DLD1 (cell line): ENCODE measurements at regions not wholly inside any gene's neighbourhood (a gene's known extent, or its start where the extent isn't known, plus 50 kb on each side); places are given as distances from the start of the nearest gene placed in this dataset.
"Not testable (repeated sequence)": the region's sequence is repeated elsewhere in the genome, so short reads cannot be mapped to it uniquely, and the experiment has no call there.

Experiments
- in situ Hi-C: cut with HindIII; loops from 2 replicates; pipeline ENCODE4 v1.10.0; 2017; ENCODE audit warnings: low sequenced_read_pairs

DNA sequence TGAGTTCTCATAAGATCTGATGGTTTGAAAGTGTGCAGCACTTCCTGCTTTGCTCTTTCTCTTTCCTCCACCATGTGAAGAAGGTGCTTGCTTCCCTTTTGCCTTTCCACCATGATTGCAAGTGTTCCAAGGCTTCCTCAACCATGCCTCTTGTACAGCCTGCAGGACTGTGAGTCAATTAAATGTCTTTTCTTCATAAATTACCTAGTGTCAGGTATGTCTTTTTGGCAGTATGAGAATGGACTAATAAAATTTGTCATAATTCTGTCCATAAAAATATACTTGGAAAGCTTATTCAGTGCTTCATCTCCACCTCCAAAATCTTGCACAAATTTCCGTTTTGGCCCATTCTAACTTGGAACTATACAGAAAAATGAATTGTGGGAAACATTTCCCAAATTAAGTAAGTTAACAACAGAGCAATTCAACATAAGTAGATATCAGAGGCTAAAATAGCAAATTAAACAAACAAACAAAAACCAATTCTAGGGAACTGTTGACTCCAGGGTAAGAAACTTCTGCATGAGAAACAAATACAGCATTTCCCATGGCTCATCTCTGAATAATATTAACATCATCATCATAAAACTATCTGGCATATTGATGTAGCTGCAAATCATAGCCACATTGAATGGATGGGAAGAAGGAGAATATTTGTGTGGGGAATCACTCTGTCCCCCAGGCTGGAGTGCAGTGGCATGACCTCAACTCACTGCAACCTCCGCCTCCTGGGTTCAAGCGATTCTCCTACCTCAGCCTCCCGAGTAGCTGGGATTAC, 459.5 kb upstream of the FAR2 start:
- in situ Hi-C loops, result no loop called here

DNA sequence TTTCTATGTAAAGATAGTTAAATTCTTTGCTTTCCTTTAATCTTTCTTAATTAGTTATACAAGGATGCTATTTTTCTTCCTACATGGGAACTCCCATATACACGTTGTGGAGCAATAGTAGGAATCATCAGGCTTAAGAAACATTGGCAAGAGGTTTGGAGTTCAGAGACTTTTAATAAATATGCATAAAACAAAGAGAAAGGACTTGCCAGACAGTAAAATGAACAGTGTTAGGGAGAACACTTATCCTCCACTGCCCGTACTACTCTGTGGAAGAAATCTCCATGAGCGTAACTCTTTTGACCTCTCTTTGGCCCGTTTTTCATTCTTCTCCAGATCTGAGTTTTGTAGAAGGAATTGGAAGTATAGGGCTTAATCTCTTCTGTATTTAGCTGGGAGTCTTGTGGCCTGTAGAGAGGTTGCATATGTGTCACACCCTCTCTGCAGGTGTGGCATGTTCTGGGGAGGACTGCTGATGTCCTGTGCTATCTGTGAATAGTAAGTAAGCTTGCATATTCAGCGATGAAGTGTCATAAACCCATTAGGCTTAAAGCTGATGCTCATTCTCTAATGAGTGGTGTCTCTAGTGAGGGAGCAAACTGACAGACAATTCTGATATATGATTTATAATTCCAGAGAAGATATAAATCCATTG, 455.4 kb upstream of the FAR2 start:
- in situ Hi-C loops, result no loop called here

DNA sequence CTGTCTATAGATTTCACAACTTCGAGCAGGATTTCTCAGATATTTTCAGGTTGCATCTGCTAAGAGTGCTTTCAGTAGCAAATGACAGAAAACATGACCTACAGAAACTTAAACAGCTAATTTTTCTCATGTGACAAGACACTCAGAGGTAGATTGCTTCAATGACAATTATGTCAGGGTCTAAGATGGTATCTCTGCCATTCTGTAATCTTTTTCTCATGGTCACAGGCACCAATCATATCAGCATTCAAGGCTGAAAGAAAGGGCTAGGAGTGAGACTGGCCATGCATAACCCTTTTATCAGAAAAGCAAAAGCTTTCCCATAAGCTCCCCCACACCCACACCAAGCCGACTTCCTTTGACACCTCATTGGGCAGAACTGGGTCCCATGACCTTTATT, 450.5 kb upstream of the FAR2 start:
- in situ Hi-C loops, result no loop called here

DNA sequence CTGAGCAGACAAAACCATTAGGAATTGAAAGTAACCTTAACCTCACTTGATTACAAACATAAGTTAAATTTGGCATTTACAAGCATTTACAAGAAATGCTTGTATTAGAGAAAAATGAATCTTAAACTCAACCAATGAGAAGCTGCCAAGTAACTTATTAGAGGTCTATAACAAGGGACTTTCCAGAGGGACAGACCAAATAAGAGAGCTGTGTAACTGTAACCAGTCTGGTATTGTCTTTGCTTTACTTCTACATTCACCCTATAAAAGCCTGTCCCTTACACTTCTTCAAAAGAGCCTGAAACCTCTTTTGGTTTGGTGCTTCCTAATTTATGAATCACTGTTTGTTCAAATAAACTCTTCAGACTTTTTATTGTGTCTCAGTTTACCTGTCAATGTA, 450.0 kb upstream of the FAR2 start:
- in situ Hi-C loops, result no loop called here

DNA sequence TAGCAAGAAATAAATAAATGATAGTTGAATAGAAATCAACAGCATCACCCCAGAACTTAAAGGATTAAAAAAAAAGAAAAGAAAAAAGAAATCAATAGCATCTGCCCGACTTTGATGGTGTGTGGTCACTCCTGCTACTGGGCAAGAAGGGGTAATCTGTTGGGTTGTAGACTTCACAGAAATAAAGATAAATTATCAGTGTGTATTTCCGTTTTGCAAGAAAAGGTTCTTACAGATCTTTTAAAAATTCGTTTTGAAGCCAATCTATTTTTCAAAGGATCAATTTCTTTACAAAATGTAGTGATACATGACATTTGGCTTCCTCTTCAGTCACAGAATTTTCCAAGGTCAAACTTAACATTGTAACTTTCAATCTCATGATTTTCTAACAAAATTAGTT, 448.9 kb upstream of the FAR2 start:
- in situ Hi-C loops, result no loop called here

DNA sequence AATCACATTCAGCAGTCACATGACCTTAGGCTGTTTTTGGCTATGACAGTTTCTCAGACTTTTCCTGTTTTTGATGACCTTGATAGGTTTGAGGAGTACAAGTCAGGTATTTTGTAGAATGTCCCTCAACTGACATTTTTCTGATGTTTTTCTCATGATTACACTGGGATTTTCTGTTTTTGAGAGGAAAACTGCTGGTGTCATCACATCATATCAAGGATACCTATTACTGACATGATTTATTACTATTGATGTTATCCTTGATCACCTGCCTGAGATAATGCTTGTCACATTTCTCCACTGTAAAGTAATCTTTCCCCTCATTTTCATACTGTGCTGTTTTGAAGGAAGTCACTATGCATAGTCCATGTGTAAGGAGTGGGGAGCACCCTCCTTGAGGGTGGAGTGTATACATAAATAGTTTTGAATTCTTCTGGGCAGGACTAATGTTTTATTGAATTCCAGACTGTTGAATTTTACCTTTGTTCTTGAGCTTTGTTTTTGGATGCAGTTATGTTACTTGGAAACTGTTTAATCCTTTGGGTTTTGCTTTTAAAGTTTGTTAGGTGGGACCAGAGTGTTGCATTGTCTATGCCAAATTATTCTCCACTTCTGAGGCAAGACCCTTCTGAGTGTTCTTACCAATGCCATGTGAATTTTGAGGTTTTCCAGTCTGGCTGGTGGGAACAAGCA, 444.5 kb upstream of the FAR2 start:
- in situ Hi-C loops, result no loop called here

DNA sequence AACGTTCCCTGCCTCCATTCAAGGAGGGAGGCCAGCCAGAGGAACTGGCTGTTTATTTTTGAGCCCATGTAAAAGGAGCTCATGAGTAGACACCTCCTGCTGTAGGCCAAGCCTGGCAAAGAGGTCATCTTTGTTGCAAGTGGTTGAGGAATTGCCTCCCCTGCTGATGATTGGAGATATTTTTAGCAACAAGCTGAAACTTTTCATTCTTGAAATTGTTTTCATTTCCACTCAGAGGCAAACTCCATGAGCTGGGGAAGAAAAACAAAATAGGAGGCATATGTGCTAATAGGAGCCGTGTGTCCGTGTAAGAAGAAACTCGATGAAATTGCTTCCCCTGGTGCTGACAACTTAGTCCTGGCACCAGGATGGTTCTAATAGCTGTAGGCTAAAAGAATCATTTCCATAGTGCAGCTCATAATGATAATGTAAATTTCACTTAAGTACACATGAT, 440.1 kb upstream of the FAR2 start:
- in situ Hi-C loops, result no loop called here

DNA sequence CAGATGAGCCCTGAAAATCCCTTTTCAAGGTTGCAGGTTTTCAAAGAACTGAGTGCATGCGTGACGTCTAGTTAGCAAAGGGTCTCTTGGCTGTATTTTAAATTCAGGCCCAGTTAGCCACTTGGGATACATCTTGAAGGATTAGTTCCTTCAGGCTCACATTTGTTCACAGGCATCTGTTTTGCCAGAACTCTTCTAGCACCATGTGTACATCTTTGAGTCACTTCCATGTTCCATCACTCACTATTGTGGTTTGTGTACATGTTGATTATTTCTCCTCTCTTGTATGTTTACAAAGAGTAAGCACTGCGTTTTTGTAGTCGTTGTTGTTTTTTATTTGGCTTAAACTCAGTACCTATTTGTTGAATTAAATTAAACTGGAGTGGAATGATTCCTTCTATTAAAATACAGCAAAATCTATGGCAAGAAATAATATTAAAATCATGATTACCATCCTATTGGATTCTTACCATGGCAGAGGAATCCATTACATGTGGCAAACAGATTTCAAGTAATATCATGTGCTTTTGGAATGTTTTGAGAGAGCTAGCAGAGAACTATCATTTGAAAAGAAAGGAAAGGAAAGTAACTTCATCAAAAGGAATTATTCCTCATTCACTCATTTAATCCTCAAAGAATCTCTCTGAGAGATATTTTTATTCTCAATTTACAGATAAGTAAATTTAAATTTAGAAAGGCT, 438.9 kb upstream of the FAR2 start:
- in situ Hi-C loops, result no loop called here

DNA sequence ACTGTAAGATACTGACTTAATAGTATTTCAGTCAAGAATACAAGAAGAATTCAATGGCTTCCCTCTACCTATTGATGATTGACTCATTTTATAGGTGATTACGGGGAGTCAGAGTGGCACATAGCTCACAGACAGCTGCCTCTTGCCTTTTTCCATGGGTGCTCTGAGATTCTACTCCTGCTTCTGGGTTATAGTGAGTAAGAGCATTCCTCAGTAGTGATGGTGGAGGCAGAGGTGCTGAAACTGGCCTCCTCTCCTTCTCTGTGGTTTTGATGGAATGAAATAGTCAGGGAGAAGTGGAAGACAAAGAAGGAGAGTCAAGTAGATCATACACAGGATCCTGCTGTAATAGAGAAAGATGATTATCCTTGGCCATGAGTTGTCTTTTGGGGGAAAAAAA, 438.2 kb upstream of the FAR2 start:
- in situ Hi-C loops, result no loop called here

DNA sequence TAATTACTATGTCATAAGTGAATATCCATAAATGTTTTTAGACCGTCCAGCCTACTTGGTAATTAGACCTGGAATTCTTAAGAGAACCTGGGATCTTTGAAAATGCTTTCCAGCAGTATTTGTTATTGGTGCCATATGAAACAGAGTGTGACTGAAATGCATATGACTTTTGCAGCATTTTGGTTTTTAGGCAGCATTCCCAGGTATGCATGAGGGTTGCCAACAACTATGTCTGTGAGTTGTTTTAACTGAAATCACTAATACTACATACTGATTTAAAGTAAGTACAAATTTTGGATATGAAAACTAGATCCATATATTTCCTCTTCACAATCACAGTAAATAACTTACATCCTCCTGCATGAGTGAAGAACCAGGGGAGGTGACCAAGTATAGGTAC, 437.7 kb upstream of the FAR2 start:
- in situ Hi-C loops, result no loop called here

DNA sequence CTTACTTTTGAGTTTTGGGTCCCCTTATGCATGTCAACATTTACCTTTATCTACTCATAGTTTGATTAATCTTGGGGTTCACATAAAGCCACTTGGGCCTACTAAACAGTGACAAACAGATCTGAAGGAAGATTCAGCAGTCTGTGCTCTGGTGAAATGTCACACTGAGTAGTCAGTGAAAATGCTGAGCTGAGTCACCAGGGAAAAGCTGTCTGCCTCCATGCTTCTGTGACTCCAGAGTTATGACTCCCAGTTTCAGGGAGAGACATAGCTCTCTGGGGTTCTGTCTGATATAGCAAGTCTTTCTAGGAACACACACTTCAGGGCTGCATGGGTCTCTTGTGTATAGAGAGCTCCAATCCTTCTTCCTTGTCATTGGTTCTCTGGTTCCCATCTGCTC, 406.3 kb upstream of the FAR2 start:
- in situ Hi-C loops, result loop anchor here (10.0 kb wide), 1 partner anchor 118 kb away; no protein-coding TSS in a partner anchor

DNA sequence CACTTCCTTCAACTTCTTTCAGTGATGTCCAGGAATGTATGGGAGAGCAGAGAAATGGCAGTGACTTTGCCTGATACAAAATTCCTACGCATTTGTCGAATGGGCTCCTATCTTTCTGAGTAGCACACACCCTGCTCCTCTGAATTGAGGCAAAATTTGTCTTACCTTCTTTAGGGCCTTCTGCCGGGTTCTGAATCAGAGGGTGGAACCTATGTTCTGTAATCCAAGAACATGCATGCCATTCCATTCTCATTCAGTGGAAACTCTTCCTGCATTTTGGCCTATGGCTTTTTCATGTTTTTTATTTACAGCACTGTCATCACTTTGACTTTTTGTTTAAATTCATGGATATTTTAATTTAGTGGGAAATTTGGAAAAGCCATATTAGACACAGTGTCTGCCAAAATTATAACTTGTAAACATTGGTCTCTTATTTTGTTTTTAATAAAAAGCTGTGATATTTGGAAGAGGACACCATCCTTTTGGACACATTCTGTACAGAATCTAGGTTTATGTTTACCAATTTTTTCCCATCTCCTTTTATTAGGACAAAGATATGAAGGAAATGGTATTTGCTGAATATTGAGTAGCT, 402.2 kb upstream of the FAR2 start:
- in situ Hi-C loops, result loop anchor here (10.0 kb wide), 1 partner anchor 122 kb away; no protein-coding TSS in a partner anchor

DNA sequence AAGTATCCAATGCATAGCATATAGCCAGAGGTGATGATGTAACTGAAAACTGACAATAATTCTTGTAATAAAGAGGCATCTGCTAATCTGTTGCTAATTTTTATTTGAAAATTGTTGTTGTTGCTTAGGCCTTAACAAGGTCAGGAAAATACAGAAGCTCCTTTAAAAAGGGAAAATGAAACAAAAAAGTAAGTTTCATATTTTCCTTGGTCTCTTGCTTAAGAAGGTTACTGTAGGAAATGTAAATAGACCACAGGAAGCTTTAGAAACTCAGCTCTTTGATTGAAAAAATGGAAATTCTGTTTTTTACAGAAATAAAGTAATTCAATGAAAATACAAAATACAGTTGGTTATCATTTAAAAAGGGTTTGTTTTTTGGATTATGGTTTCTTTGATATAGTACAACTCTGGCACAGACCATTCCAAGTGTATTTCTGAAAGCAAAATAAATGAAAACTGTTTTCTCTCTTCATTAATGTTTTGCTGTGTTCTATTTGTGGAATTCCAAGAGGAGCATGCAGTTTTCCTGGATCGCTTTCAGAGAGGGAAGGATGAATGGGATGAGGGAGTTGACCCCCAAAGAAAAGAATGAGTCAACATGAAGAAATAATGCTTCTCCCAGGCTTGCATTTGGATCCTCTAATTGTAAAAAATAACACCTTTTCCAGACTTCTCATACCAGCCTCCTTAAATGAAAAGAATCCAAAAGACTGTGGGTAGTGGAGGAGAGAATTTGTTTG, 398.0 kb upstream of the FAR2 start:
- in situ Hi-C loops, result no loop called here

DNA sequence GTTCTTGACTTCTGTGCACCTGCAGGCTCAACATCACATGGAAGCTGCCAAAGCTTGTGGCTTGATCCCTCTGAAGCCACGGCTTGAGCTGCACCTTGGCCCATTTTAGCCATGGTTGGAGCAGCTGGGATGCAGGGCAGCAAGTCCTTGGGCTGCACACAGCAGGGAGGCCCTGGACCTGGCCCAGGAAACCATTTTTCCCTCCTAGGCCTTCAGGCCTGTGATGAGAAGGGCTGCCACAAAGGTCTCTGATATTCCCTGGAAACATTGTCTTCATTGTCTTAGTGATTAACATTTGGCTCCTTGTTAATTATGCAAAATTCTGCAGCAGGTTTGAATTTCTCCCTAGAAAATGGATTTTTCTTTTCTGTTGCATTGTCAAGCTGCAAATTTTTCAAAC, 394.1 kb upstream of the FAR2 start:
- in situ Hi-C loops, result no loop called here

DNA sequence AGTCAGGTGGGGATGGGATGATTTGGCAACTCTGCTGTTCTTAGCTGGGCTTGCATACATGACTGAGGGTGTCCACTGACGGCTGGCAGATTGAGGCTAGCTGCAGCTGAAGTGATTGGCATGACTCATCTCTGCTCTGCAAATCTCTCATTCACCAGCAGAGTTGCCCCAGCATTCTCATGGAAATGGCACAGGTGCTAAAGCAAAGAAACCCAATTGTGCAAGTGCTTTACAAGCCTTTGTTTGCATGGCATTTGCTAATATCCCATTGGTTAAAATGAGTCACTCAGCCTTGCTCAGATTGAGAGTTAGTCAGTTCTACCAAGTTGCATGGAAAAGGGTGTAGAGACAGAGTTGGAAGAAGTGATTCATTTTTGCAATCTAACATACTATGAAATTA, 389.7 kb upstream of the FAR2 start:
- in situ Hi-C loops, result no loop called here

DNA sequence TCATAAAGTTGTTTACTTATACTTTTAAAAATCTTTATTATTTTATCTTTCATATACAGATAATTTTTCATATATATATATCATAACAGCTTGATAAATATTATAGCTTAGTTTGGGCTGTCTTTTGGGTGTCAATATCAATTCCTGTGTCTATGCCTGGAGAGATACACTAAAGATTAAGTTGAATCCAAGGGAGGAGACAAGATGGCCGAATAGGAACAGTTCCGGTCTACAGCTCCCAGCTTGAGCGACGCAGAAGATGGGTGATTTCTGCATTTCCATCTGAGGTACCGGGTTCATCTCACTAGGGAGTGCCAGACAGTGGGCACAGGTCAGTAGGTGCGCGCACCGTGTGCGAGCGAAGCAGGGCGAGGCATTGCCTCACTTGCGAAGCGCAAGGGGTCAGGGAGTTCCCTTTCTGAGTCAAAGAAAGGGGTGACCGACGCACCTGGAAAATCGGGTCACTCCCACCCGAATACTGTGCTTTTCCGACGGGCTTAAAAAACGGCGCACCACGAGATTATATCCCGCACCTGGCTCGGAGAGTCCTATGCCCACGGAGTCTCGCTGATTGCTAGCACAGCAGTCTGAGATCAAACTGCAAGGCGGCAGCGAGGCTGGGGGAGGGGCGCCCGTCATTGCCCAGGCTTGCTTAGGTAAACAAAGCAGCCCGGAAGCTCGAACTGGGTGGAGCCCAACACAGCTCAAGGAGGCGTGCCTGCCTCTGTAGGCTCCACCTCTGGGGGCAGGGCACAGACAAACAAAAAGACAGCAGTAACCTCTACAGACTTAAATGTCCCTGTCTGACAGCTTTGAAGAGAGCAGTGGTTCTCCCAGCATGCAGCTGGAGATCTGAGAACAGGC, 388.8 kb upstream of the FAR2 start:
- in situ Hi-C loops, result not testable (repeated sequence)

DNA sequence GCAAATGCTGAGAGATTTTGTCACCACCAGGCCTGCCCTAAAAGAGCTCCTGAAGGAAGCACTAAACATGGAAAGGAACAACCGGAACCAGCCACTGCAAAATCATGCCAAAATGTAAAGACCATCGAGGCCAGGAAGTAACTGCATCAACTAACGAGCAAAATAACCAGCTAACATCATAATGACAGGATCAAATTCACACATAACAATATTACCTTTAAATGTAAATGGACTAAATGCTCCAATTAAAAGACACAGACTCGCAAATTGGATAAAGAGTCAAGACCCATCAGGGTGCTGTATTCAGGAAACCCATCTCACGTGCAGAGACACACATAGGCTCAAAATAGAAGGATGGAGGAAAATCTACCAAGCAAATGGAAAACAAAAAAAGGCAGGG, 387.2 kb upstream of the FAR2 start:
- in situ Hi-C loops, result not testable (repeated sequence)

DNA sequence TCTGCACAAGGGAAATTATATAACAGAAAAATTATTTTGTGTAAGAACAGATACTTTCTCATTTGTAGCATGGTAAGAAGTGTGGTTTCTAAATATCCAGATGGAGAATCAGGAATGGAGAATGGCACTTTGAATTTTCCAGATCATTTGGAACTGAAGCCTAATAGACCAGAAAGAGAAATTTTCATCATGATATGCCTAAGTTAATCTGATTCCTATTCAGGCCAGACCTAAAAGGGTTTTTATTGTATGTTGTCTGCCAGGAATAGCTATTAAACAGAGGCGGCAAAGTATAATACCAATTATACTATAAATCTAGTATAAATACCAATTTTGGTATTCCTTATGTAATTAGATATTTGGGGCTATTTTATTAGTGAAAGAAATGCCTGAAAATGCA, 382.7 kb upstream of the FAR2 start:
- in situ Hi-C loops, result no loop called here

DNA sequence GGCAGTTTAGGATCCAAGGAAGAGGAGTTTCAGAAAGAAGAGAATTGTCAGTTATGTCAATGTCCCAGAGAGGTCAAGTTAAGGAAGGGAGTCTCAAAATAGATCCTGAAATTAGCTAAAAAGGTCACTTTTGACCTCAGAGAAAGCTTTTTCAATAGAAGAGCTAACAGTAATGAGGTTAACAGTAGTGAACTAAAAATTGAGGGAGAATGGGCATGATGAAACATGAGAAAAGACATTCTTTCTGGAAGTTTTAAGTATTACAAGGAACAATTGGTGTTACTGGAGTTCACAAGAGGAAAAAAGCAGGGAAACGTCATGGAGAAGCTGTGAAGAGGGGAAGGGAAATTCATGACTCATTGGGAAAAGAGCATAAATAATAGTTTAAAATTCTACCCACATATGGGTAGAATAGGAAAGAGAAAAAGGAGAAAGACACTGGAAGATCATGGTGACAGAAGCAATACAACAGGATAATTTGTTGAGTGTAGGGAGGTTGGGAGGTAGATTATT, 381.2 kb upstream of the FAR2 start:
- in situ Hi-C loops, result no loop called here
